GM12873 (cell line): ENCODE measurements at regions not wholly inside any gene's neighbourhood (a gene's known extent, or its start where the extent isn't known, plus 50 kb on each side); places are given as distances from the start of the nearest gene placed in this dataset.

Experiments
- TF ChIP-seq, protein P1 (sequence below): IDR thresholded peaks from 2 replicates; pipeline ENCODE4 v1.5.1; 2012; ENCODE audit warnings: low read depth, mild to moderate bottlenecking, moderate library complexity, low read length, control low read depth; ENCODE audit not compliant: insufficient read depth; ENCODE audit errors: missing control alignments

DNA sequence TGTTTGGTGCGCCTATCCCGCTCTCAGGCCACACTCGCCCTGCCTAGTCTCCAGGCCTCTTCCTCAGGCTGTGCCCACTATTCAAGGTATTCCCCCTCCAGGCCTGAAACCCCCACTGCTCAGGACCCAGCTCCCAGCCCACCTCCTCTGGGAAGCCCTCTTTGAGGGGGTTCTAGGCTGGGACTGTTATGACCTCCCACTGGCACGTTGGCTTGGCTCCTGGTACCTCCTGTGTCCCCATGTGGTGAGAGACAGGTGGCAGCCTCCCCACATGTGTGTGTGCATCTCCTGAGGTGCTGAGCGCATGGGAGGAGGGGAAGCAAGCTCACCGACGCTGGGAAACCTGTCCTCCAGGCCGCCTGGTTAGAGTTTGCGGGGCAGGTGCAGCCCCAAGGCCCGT lies 82.5 kb downstream of the EDN3 start:
- TF ChIP-seq, protein P1, sequence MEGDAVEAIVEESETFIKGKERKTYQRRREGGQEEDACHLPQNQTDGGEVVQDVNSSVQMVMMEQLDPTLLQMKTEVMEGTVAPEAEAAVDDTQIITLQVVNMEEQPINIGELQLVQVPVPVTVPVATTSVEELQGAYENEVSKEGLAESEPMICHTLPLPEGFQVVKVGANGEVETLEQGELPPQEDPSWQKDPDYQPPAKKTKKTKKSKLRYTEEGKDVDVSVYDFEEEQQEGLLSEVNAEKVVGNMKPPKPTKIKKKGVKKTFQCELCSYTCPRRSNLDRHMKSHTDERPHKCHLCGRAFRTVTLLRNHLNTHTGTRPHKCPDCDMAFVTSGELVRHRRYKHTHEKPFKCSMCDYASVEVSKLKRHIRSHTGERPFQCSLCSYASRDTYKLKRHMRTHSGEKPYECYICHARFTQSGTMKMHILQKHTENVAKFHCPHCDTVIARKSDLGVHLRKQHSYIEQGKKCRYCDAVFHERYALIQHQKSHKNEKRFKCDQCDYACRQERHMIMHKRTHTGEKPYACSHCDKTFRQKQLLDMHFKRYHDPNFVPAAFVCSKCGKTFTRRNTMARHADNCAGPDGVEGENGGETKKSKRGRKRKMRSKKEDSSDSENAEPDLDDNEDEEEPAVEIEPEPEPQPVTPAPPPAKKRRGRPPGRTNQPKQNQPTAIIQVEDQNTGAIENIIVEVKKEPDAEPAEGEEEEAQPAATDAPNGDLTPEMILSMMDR = no peak

- TF ChIP-seq, protein P1 = no peak
Observed at GRCh38 chr20:59385038-59385437, 84.6 kb downstream of the EDN3 start.

DNA sequence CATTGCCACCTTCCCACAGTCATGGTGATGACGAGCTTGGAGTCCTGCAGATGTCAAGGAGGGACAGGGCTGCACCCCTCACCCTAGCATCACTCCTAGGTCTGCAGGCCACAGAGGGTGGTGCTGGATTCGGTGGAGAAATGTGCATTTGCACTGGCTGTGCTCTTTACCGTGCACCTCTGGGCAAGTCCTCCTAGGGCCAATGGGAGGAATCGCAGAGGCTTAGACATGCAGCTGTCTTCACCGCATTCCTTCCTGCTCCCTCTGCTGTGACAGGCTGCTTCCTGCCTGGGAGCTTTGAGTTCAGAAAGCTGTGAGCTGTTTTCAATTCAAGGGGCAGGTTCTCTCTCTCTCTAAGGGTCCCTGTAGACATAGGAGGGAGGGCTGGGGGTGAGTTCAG lies 85.1 kb downstream of the EDN3 start:
- TF ChIP-seq, protein P1 = no peak

GRCh38 chr20:59386809-59387208 lies 86.4 kb downstream of the EDN3 start:
- TF ChIP-seq, protein P1 = no peak

DNA sequence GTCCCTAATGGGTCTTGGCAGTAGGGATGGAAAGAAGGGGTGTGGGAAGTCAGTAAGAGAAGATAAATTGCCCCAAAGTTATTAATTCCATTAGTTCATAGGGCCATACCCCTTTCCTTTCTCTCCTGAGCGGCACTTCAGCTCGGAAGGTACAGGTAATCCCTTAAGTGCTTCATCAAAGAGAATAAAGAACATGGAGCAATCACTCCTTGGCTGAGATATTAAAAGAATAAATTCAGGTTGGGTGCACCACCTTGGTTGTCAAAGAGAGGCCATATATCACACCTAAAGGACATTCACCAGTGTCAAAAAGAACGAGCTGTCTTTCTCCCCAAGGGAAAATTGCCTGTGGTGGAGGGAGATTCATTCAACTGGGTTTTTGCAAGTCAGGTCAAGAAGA lies 87.5 kb downstream of the EDN3 start:
- TF ChIP-seq, protein P1 = no peak

GRCh38 chr20:59388402-59388801 lies 88.0 kb downstream of the EDN3 start:
- TF ChIP-seq, protein P1 = no peak

- TF ChIP-seq, protein P1 = no peak
Observed at GRCh38 chr20:59390437-59390836, 90.0 kb downstream of the EDN3 start.
